Endothelial cell of umbilical vein (primary cell): ENCODE measurements at regions not wholly inside any gene's neighbourhood (a gene's known extent, or its start where the extent isn't known, plus 50 kb on each side); places are given as distances from the start of the nearest gene placed in this dataset.

Experiments used
- BruUV-seq: library from RNA; stranded (reverse); fragments of 400-500 nt; replicated peaks from 2 replicates; lab custom pipeline; 2021; lab: Mats Ljungman, UMichigan
- CTCF ChIA-PET: fragments of 300-600, 350-600 bp; sonication (Branson Sonifier 250); formaldehyde crosslinking; loops from one replicate; lab custom pipeline; 2021; ENCODE audit warnings: antibody characterized with exemption, inconsistent platforms; lab: Charles Lee
- POLR2A ChIA-PET: fragments of 300-600, 350-600 bp; sonication (Branson Sonifier 250); formaldehyde crosslinking; loops from one replicate; lab custom pipeline; 2021; ENCODE audit warnings: antibody characterized with exemption, inconsistent platforms; lab: Charles Lee
- DNase-seq: peaks from one replicate; pipeline ENCODE4 v3.0.0-alpha.2; 2011; ENCODE audit warnings: low read depth, low spot score
- FAIRE-seq: peaks from 2 replicates; lab custom pipeline; 2011; peaks lifted over from hg19 to GRCh38; lab: Jason Lieb, UNC
- H2AFZ ChIP-seq: 2 replicates; pipeline ENCODE4 v1.6.0; 2012; ENCODE audit warnings: low read depth, low read length, control low read depth, inconsistent platforms
- H3K27ac ChIP-seq: 2 replicates; pipeline ENCODE4 v1.5.1; 2011; ENCODE audit warnings: low read depth, mild to moderate bottlenecking, control low read depth, low read length, moderate library complexity; ENCODE audit not compliant: insufficient read depth
- H3K27me3 ChIP-seq, 2 experiments: 2 replicates each; pipeline versions ENCODE4 v1.6.0 to v1.6.1; 2011; ENCODE audit warnings: low read length in 2 of 2, mixed read lengths in 1 of 2; ENCODE audit not compliant: control insufficient read depth in 2 of 2, insufficient read depth in 2 of 2
- H3K36me3 ChIP-seq, 2 experiments: 2 replicates in 1 of 2; 3 replicates in 1 of 2; pipeline ENCODE4 v1.5.1; 2011; ENCODE audit warnings: low read length in 2 of 2, mild to moderate bottlenecking in 1 of 2, moderate library complexity in 1 of 2; ENCODE audit not compliant: control insufficient read depth in 2 of 2, insufficient read depth in 2 of 2; ENCODE audit errors: extremely low read depth in 1 of 2
- H3K4me1 ChIP-seq: 3 replicates; pipeline ENCODE4 v1.5.1; 2011; ENCODE audit warnings: mild to moderate bottlenecking, low read length; ENCODE audit not compliant: control insufficient read depth, insufficient read depth; ENCODE audit errors: extremely low read depth
- H3K4me2 ChIP-seq: 2 replicates; pipeline ENCODE4 v1.6.1; 2011; ENCODE audit warnings: low read length, control low read depth, mixed read lengths; ENCODE audit not compliant: insufficient read depth
- H3K4me3 ChIP-seq, 3 experiments: fragments of 200-600 bp in 1 of 3; sonication (generic), shearing (Covaris generic) in 1 of 3; replicated peaks in 1 of 3; 2 replicates each; pipeline ENCODE4 v1.5.1; 2011 to 2016; ENCODE audit warnings: control low read depth in 3 of 3, low read length in 3 of 3, mild to moderate bottlenecking in 2 of 3, inconsistent platforms in 1 of 3, low read depth in 1 of 3, moderate library complexity in 1 of 3; ENCODE audit not compliant: insufficient read depth in 1 of 3
- H3K79me2 ChIP-seq: 2 replicates; pipeline ENCODE4 v1.6.0; 2012; ENCODE audit warnings: low read length, inconsistent platforms; ENCODE audit not compliant: control insufficient read depth, insufficient read depth
- H3K9ac ChIP-seq: replicated peaks from 2 replicates; pipeline ENCODE3; 2011; ENCODE audit warnings: low read length, control low read depth; ENCODE audit not compliant: insufficient read depth; ENCODE audit errors: extremely low read depth
- H3K9me1 ChIP-seq: replicated peaks from 3 replicates; pipeline ENCODE4 v1.6.0; 2011; ENCODE audit warnings: mild to moderate bottlenecking, low read length; ENCODE audit not compliant: control insufficient read depth, insufficient read depth; ENCODE audit errors: extremely low read depth
- H3K9me3 ChIP-seq: replicated peaks from 2 replicates; pipeline ENCODE4 v1.5.1; 2012; ENCODE audit warnings: low read length, inconsistent platforms; ENCODE audit not compliant: control insufficient read depth, insufficient read depth
- H4K20me1 ChIP-seq: replicated peaks from 2 replicates; pipeline ENCODE3; 2011; ENCODE audit warnings: mild to moderate bottlenecking, low read length; ENCODE audit not compliant: control insufficient read depth, insufficient read depth; ENCODE audit errors: extremely low read depth
- CTCF ChIP-seq, 2 donors: IDR thresholded peaks; 1 replicate in 1 of 2; 2 replicates in 1 of 2; pipeline ENCODE4 v1.5.1; 2011; ENCODE audit warnings: low read length in 2 of 2, mild to moderate bottlenecking in 2 of 2, moderate library complexity in 2 of 2, control low read depth in 1 of 2, inconsistent platforms in 1 of 2, low read depth in 1 of 2; ENCODE audit not compliant: insufficient read depth in 1 of 2; ENCODE audit errors: extremely low read depth in 1 of 2
- GATA2 ChIP-seq: IDR thresholded peaks from 2 replicates; pipeline ENCODE4 v1.7.0; 2011; ENCODE audit warnings: low read depth, mild to moderate bottlenecking, moderate library complexity, mixed read lengths, low read length; ENCODE audit not compliant: insufficient read length, insufficient read depth
- MAX ChIP-seq: IDR thresholded peaks from 2 replicates; pipeline ENCODE4 v1.6.1; 2011; ENCODE audit not compliant: insufficient read depth, insufficient read length
- dilution Hi-C: fragments of 300-500 bp; cut with MboI; formaldehyde crosslinking; loops from one replicate; pipeline ENCODE4 v1.15.0; 2019; ENCODE audit warnings: low sequenced_read_pairs; ENCODE audit not compliant: extremely low pct_ligation_motif_present
- intact Hi-C: fragments of 100-400 bp; cut with micrococcal nuclease; formaldehyde crosslinking; loops from one replicate; pipeline ENCODE4 v1.10.0; 2022

- no TSS peak for BruUV-seq
- ChIA-PET POLR2A (no interaction called here), CTCF (interaction anchor here (0.6 to 1.5 kb wide), 3 partner anchors 13 to 88 kb away, joined by 3 to 4 read pairs (median 3); no protein-coding TSS in a partner anchor)
- Histone ChIP-seq H3K36me3 (no peaks in the 10 kb centered on the region), H3K27ac (peak overlapping the region; percentile 77), H3K27me3 (no peaks in the 10 kb centered on the region), H3K9me1 (no peaks in the 10 kb centered on the region), H3K9ac (peak overlapping the region; percentile 92), H3K4me2 (peak overlapping the region; percentile 94), H3K9me3 (no peaks in the 10 kb centered on the region), H3K4me3 (peak overlapping the region; percentile 91 to 97 (median 94)), H3K4me1 (peaks cover 28% of the 10 kb centered on the region), H4K20me1 (no peaks in the 10 kb centered on the region), H2AFZ (peak overlapping the region; percentile 83), H3K79me2 (peaks cover 13% of the 10 kb centered on the region)
- dilution Hi-C loops: no loop called here
- TF ChIP-seq GATA2 (no peak), CTCF (IDR thresholded peaks at IDR 0.05; ENCODE audit: extremely low read depth in 1 of 2, insufficient read depth in 1 of 2, low read depth in 1 of 2, low read length in 2 of 2) (no peak), MAX (no peak)
- intact Hi-C loops: loop anchor here (1.0 to 5.0 kb wide), 7 partner anchors 111 to 577 kb away; partner anchors contain the start of genes EFCAB11 and TDP1
- FAIRE-seq: peak; percentile 63
- DNase-seq: peak; percentile 70
Measured at GRCh38 chr14:89617481-89618329, 200.7 kb upstream of the FOXN3 start.
